ENCODE measurements at regions not wholly inside any gene's neighbourhood (a gene's known extent, or its start where the extent isn't known, plus 50 kb on each side); places are given as distances from the start of the nearest gene placed in this dataset.

DNA sequence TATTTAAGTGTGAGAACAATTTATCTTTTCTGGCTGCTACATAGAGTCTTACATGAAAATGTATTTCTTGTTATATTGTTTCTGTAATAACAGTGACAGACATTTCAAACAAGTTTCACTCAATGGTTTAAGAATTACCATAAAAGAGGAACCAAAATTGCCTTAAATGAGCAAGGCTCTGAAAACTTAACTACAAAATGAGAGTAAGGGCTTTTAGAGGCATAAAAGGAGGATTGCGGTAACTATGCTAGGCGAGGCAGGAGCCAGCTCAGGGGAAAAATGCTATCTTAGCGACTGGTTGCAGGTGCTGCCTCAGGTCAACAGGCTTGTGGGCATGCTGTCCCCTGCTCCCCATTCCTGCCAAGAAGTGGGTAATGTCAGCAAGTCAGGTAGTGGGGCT lies 81.7 kb upstream of the MSI2 start:
- TF ChIP-seq, protein P1, sequence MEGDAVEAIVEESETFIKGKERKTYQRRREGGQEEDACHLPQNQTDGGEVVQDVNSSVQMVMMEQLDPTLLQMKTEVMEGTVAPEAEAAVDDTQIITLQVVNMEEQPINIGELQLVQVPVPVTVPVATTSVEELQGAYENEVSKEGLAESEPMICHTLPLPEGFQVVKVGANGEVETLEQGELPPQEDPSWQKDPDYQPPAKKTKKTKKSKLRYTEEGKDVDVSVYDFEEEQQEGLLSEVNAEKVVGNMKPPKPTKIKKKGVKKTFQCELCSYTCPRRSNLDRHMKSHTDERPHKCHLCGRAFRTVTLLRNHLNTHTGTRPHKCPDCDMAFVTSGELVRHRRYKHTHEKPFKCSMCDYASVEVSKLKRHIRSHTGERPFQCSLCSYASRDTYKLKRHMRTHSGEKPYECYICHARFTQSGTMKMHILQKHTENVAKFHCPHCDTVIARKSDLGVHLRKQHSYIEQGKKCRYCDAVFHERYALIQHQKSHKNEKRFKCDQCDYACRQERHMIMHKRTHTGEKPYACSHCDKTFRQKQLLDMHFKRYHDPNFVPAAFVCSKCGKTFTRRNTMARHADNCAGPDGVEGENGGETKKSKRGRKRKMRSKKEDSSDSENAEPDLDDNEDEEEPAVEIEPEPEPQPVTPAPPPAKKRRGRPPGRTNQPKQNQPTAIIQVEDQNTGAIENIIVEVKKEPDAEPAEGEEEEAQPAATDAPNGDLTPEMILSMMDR (IDR thresholded peaks at IDR 0.05), result no peak
- no peak for TF ChIP-seq EZH2 (IDR thresholded peaks at IDR 0.05; ENCODE audit: borderline replicate concordance, insufficient read depth, low read depth, low read length, poor library complexity, severe bottlenecking)

All from B cell (primary cell).